ENCODE measurements at regions not wholly inside any gene's neighbourhood (a gene's known extent, or its start where the extent isn't known, plus 50 kb on each side); places are given as distances from the start of the nearest gene placed in this dataset.

DNA sequence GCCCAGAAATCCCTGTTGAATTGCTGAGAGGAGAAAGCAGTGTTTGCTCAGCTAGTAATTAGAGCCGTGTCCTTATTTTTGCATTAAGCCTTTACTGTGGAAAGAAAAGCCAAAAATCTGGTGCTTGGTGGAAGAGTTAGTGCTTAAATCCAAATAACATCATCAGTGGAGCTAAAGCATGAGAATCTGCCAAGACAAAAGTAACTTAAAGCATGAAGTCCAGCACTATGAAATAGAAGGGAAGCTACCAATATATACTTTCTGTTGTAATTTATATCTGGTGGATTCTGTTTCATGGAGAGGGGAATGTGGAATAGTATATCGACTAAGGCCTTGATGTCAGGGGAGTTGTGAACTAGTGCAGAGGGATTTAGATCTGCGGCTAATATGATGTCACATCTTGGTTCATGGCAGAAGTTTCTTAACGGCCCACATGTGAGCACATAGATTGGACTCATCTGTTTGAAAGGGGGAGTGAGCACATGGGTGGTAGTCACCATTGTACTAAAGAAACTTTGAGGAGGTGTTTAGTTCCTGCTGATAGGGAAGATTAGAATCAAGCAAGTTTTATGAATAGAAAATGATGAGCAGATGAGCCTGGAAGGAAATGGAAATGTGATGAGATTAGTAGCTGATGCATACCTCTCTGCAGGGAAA is 224.4 kb upstream of the MTNR1B start:
- ChIA-PET POLR2A (no interaction called here), CTCF (no interaction called here)
- DNase-seq (ENCODE audit: low read depth, low spot score): no peak
- no peak for TF ChIP-seq CTCF (IDR thresholded peaks at IDR 0.05; ENCODE audit: insufficient read depth, low read length, missing control alignments)
- H3K4me3 ChIP-seq (ENCODE audit: low read depth, low read length): no peak overlapping the region

DNA sequence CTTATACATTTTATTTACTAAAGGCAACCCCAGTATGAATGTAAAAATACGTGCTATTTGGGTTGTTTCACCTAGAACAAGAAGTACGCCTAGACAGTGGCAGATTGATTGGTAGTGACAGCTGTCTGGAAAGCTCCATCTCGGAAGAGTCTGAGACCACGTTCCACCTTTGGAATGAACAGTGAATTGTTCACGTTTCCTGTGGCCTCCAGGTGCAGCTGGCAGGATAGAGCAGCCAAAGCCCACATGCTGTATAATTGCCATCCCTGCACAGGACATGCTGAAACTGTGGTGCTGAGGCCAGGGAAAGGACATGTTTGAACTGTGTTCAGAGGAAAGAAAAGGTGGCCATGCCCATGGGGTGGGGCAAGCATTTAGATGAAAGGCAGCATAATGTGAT is 218.7 kb upstream of the MTNR1B start:
- no peak overlapping the region for H3K4me3 ChIP-seq (ENCODE audit: low read depth, low read length)
- no peak for TF ChIP-seq CTCF (IDR thresholded peaks at IDR 0.05; ENCODE audit: insufficient read depth, low read length, missing control alignments)
- ChIA-PET CTCF (no interaction called here), POLR2A (no interaction called here)
- DNase-seq (ENCODE audit: low read depth, low spot score): no peak

GRCh38 chr11:92751594-92751993 is 217.9 kb upstream of the MTNR1B start:
- H3K4me3 ChIP-seq (ENCODE audit: low read depth, low read length): no peak overlapping the region
- POLR2A ChIA-PET: no interaction called here
- CTCF ChIA-PET: no interaction called here
- DNase-seq (ENCODE audit: low read depth, low spot score): no peak
- no peak for TF ChIP-seq CTCF (IDR thresholded peaks at IDR 0.05; ENCODE audit: insufficient read depth, low read length, missing control alignments)

- no peak overlapping the region for H3K4me3 ChIP-seq (ENCODE audit: low read depth, low read length)
- ChIA-PET CTCF (no interaction called here), POLR2A (no interaction called here)
- DNase-seq (ENCODE audit: low read depth, low spot score): no peak
- TF ChIP-seq CTCF (IDR thresholded peaks at IDR 0.05; ENCODE audit: insufficient read depth, low read length, missing control alignments): no peak
Observed at GRCh38 chr11:92752122-92752521, 217.3 kb upstream of the MTNR1B start.

- DNase-seq (ENCODE audit: low read depth, low spot score): no peak
- TF ChIP-seq CTCF (IDR thresholded peaks at IDR 0.05; ENCODE audit: insufficient read depth, low read length, missing control alignments): no peak
- ChIA-PET POLR2A (no interaction called here), CTCF (no interaction called here)
- H3K4me3 ChIP-seq (ENCODE audit: low read depth, low read length): no peak overlapping the region
Observed at GRCh38 chr11:92753161-92753560, 216.3 kb upstream of the MTNR1B start.

DNA sequence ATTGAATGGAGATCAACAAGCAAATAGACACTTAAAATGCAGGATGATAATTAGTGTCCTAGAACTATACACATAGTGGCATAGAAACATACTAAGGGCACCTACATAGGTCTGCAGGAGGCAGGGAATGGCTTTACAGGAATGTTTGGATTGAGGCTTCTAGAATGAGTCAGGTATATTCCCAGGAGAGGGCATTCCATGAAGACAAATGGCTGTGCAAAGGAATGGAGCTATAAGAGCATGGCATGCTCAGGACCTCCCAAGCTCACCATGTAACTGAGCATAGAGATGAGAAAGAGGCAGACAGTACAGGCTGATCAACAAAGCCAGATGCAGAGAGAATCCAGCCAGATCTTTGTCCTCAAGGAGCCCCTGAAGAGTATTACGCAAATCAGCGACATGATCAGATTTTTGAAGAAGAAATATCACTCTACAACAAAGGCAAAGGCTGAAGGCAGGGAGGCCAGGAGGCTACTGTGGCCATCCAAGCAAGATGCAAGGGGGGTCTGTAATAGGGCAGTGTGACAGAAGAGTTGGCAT is 211.1 kb upstream of the MTNR1B start:
- CTCF ChIA-PET: no interaction called here
- no peak for DNase-seq (ENCODE audit: low read depth, low spot score)
- POLR2A ChIA-PET: interaction anchor here (0.6 kb wide), 1 partner anchor 983 kb away, joined by 3 read pairs; the partner anchor contains the start of genes C11orf54 and TAF1D
- no peak overlapping the region for H3K4me3 ChIP-seq (ENCODE audit: low read depth, low read length)
- no peak for TF ChIP-seq CTCF (IDR thresholded peaks at IDR 0.05; ENCODE audit: insufficient read depth, low read length, missing control alignments)

Measured in AG04449 (cell line).